Left lobe of liver (tissue), 2 donors: ENCODE measurements at regions not wholly inside any gene's neighbourhood (a gene's known extent, or its start where the extent isn't known, plus 50 kb on each side); places are given as distances from the start of the nearest gene placed in this dataset.
"Not testable (repeated sequence)": the region's sequence is repeated elsewhere in the genome, so short reads cannot be mapped to it uniquely, and the experiment has no call there.

Experiments
- ATAC-seq: fragments of 200-7000 bp; cut with Tn5 transposase; one replicate; pipeline ENCODE4 v1.9.1; 2020; ENCODE audit warnings: mild to moderate bottlenecking, moderate library complexity
- DNase-seq: peaks from one replicate; pipeline ENCODE4 v3.0.0-alpha.2; 2020; ENCODE audit warnings: low spot score
- donor health status: DM: no; HTN: no; CAD: no; lungs with moderate emphysema.
- donor health status: DM: no; HTN: yes; CAD: no.

GRCh38 chr2:72078773-72079172, 68.9 kb downstream of the CYP26B1 start:
- ATAC-seq (no peak), DNase-seq (peak; percentile 36)

DNA sequence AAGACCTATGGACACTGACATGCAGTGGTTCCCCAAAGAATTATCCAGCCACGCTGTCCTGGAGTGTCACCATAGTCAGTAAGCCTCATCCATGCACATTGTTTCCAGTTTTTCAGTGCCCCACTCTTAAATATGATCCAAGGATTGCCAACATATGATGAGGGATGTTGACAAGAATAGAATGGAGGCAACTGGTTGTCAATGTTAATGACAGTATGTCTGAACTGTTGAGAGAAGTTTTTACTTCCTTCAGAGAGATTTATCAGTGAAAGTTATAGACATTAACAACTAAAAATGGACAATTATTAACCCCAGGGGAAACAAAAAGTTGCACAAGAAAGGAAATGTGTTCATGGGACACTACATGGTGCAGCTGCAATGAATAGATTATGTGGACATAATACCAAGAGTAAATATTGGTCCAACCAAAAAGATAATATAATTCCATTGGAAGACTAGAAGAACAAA, 69.9 kb downstream of the CYP26B1 start:
- ATAC-seq (peak; percentile 74), DNase-seq (peak; percentile 28)

DNA sequence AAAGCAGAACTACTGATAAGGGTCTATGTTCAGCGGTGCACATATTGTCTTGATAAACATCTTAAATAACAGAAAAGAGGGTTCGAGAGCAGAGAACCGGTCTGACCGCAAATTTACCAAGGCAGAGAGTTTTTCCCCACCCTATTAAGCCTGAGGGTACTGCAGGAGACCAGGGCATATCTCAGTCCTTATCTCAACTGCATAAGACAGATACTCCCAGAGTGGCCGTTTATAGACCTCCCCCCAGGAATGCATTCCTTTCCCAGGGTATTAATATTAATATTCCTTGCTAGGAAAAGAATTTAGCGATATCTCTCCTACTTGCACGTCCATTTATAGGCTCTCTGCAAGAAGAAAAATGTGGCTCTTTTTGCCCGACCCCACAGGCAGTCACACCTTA, 74.3 kb downstream of the CYP26B1 start:
- not testable (repeated sequence) for DNase-seq, ATAC-seq

- ATAC-seq, DNase-seq: not testable (repeated sequence)
Measured at GRCh38 chr2:72064197-72064596, 83.5 kb downstream of the CYP26B1 start.

- no peak for ATAC-seq
- DNase-seq, result no peak
Measured at GRCh38 chr2:72062336-72062735, 85.3 kb downstream of the CYP26B1 start.

DNA sequence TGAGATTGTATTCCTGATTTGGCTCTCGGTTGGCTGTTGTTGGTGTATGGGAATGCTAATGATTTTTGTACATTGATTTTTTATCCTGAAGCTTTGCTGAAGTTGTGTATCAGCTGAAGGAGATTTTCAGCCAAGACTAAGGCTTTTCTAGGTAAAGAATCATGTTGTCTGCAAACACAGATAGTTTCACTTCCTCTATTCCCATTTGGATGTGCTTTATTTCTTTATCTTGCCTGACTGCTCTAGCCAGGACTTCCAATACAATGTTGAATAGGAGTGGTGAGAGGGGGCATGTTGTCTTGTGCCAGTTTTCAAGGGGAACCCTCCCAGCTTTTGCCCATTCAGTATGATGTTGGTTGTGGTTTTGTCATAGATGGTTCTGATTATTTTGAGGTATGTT, 90.4 kb downstream of the CYP26B1 start:
- DNase-seq, result no peak
- no peak for ATAC-seq

DNA sequence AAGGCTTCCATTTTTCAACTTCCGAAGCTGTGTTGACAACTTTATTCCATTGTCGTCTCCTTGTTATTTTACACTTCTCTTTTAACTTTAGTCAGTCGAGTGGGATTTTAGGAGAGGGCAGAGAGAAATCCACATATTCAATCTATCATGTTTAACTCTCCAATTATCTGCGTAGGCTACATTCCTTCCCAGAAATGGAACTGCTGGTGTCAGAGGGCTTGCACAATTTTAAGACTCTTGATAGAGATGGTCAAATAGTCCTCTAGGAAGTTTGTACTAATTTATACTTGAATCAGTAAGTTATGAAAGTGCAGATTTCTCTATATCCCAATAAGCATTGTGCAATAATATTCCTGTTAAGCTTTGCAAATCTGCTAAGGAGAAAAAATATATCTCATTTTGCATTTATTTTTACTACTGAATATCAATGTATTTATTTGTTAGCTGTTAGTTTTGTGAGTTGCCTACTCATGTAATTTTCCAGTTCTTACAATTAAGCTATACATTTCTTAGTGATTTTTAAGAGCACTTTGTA, 95.6 kb downstream of the CYP26B1 start:
- DNase-seq, result no peak
- ATAC-seq, result no peak

DNA sequence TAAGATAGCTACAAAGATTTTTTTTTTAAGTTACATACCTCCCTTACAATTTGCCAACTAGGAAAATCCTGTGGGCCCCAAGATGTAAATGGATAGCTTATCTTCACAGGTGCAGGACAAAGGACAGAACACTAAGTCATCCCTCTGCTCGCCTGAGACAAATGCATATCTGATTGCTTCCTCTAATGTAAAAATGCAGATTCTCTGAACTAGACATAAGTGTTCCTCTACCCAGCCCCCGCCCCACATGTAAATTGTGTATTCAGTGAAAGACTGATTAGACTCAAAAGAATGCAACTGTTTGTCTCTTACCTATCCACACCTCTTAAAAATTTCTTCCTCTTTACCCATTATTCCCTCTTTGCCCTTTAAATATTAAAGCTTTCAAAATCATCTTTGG, 96.5 kb downstream of the CYP26B1 start:
- ATAC-seq, result no peak
- no peak for DNase-seq

DNA sequence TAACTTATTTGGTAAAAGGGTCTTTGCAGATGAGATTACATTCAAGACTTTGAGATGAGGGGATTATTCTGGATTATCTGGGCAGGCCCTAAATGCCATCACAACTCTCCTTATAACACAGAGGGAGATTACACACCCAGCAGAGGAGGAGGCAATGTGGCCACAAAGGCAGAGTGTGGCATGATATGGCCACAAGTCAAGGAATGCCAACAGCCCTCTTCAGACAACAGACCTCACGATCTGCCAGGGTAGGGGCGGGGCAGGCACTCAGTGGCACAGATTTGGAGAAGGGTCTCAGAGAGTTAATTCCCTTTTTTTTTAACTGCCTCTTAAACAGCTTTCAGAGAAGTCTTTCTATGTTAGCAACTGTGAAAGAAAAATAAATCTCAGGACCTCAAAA, 96.9 kb downstream of the CYP26B1 start:
- no peak for DNase-seq
- no peak for ATAC-seq

GRCh38 chr2:72048881-72049477, 98.7 kb downstream of the CYP26B1 start:
- no peak for DNase-seq
- no peak for ATAC-seq

DNA sequence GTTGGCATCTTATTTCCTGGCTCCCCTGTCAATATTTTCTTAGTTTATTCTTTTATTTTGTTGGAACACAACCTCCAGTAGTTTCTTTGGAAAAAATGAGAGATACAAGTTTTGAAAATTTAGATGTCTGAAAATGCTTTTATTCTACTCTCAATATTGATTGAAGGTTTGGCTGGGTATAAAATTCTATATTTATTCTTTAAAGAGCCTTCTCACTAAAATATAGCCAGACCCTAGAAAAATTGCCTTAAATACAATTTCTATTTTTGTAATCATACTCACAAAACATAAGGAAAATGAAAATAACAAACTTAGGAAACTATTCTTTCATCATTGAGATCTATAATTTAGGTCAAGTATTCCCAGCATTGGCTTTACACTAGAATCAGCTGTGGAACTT, 103.7 kb downstream of the CYP26B1 start:
- DNase-seq, result no peak
- ATAC-seq, result no peak

GRCh38 chr2:72041638-72042111, 106.0 kb downstream of the CYP26B1 start:
- peak; percentile 77 for ATAC-seq
- no peak for DNase-seq

DNA sequence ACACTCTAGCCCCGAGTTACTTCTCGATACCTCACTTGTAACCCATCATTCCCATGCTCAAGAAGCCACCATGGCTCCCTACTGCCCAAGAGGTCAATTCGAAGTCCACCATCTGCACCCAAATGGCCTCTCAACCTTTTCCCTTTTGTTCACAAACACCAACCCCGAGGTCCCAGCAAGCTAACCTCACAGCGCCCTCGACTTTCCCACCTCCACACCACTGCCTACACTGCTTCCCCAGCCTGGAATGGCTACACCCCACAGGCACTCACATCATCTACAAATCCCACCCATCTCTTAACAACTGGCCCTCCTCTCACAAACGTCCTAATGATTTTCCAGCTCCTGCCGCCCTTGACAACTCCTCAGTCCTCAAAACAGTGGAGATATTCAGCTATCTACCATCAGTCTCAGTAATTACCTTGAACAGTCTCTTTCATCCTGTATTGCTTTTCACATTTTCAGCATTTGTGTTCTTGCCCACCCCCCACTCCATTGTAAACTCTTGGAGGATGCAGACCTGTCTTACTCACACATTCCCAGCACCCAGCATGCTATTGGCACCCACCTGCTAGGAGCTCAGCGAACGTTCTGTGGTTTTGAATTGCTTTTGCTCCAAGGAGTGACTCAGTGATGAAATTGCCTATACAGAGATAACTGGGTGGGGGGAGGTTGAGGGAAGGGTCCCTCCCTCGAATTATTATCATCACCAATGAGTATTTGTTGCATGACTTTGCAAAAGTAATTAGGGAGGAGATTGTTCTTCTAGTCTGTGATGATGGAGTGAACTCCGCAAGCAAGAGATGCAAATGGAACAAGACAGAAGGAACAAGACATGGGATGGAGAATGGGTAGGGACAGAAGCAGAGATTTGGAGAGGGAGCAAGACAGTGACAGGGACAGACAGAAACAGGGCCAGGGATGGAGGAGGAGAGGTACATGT, 106.8 kb downstream of the CYP26B1 start:
- DNase-seq (no peak), ATAC-seq (no peak)

GRCh38 chr2:72038524-72038923, 109.1 kb downstream of the CYP26B1 start:
- DNase-seq, result no peak
- ATAC-seq, result no peak

DNA sequence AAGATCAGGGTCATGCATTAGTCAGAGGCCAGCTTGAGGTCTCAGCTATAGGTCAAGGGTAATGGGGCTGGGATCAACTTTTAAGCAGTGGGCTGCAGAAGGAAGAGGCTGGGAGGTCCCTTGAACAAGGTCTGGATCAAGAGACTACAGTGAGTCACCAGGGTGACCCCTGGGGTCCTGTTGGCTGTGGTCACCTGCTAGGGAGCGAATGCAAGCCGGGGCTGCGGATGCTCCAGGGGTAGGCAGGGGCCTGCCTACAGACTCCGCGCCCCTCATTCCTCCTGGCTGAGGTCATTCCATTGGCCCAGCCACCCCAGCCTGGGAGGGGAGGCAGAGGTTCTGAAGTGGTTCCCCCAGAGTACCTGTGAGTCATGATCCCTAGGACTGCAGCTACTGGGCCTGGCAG, 110.4 kb downstream of the CYP26B1 start:
- DNase-seq (no peak), ATAC-seq (no peak)

DNA sequence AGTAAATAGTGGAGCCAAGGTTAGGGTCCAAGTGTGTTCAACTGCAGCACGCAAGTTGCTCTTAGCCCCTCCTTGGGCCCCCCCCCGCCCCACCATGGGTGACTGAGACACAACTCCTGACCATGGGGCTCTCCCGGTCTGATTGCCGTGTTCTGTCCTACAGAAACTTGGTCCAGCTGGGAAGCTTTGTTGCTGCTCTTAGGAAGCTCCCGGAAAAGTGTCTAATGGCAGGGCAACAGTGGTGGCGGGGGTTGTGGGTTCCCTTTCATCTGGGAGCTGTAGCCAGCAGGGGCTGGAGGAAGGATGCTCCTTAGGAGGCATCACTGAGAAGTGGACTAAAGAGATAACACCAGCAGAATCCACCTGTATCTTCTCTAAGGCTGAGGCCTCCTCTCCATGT, 111.1 kb downstream of the CYP26B1 start:
- ATAC-seq (no peak), DNase-seq (no peak)

GRCh38 chr2:72036173-72036545, 111.5 kb downstream of the CYP26B1 start:
- no peak for ATAC-seq
- no peak for DNase-seq

DNA sequence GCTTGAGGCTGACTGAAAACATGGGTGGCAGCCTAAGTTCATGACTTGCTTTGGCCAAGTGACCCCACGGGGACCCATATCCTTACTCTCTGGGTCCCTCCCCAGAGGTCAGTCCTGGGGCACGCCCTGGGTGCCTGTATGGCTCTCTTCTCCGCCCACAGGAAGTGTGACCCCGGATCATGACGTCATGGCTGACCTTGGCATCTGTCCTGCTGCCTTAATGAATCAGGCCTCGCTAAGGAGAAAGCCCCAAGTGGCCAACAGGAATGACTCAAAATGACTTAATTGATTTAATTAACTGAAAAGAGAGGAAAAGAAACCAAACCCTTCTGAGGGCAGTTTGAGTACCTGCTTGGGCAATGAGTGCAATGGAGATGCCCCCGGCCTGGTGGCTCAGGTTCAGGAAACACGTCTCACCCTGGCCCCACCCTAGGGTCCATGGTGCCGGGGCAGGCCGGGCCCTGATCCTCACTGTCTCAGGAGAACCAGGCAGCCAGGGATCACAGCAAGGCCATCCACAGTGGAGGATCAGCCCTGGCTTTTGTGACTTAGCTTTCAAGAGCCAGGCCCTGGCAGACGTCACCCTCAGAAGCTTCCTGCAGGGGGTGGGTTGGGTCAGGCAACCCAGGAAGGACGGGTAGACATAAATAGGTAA, 112.0 kb downstream of the CYP26B1 start:
- DNase-seq (no peak), ATAC-seq (no peak)

DNA sequence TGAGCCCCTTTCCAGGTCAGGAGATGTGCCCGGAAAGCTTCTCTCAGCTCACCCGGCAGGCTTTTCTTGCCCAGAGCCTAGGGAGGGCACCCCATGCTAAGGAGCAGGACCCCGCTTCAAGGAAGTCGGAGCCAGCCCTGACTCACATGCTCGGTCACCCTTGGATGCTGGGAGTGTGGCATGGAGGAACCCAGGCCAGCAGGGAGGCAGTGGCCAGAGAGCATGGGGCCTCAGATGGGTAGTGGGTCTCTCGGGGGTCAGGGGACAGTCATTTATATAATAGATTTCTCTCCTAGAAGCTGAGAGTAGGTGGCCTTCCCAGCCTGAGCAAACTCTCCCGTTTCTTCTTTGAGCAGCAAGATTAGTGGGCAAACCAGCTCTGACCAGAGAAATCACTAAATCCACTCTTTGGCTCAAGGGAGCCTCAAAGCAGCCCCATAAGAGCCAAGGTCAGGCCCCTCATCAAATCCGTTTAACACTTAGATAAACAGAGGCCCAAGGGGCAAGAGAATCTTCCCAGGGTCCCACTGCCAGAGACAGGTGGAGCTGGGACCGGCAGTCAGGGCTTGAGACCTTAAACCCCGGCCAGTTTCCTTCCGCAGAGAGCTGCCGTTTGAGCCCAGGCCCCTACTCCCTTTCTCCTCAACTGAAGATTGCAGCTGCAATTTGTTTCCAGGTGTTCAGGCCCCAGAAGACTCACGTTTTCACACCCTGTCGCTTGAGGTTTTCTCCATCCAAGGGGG, 113.1 kb downstream of the CYP26B1 start:
- no peak for DNase-seq

DNA sequence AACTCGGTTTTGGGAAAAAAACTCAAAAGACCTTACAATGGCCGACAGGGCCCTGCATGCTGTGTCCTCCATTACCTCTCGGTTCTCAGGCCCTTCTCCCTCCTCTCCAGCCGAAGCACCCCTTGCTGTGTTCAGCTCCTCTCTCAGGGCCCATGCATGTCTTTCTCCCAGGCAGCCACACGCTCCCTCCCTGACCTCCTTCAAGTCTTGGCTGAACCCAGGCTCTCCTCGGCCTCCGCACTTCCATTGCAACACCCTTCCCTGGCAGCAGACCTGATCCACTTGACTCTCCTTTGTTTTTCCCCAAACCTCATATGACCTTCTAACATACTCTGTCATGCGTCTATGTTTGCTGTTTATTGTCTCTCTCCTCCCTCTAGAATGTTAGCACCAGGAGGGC, 114.0 kb downstream of the CYP26B1 start:
- no peak for ATAC-seq
- no peak for DNase-seq

More for the DNA sequence above, 113.1 kb downstream of the CYP26B1 start:
- no peak for ATAC-seq
